WTC11 (cell line): ENCODE measurements at regions not wholly inside any gene's neighbourhood (a gene's known extent, or its start where the extent isn't known, plus 50 kb on each side); places are given as distances from the start of the nearest gene placed in this dataset.

Experiments used
- ATAC-seq: fragments of 200-7000 bp; cut with Tn5 transposase; 2 replicates; pipeline ENCODE4 v1.10.0; 2021; ENCODE audit warnings: mild to moderate bottlenecking, moderate library complexity
- CTCF ChIA-PET: fragments of 300-600 bp; sonication (Branson Sonifier 250); formaldehyde crosslinking; loops from one replicate; lab custom pipeline; 2021; ENCODE audit warnings: antibody characterized with exemption; lab: Charles Lee
- POLR2A ChIA-PET: fragments of 350-600 bp; sonication (Branson Sonifier 250); formaldehyde crosslinking; loops from one replicate; lab custom pipeline; 2021; ENCODE audit warnings: antibody characterized with exemption; lab: Charles Lee
- DNase-seq: peaks from one replicate; pipeline ENCODE4 v3.0.0; 2021; ENCODE audit warnings: low spot score
- H3K27ac Mint-ChIP-seq: 2 replicates; pipeline ENCODE4 v1.8.0; 2021; ENCODE audit warnings: mixed read lengths
- H3K27me3 Mint-ChIP-seq: 2 replicates; pipeline ENCODE4 v1.8.0; 2021; ENCODE audit warnings: low read depth, mild to moderate bottlenecking, moderate library complexity, mixed read lengths
- H3K36me3 Mint-ChIP-seq: 2 replicates; pipeline ENCODE4 v1.8.0; 2021; ENCODE audit warnings: mixed read lengths
- H3K4me1 Mint-ChIP-seq: 2 replicates; pipeline ENCODE4 v1.8.0; 2022; ENCODE audit warnings: mixed read lengths
- H3K4me3 Mint-ChIP-seq: 2 replicates; pipeline ENCODE4 v1.8.0; 2021; ENCODE audit warnings: mild to moderate bottlenecking, moderate library complexity, mixed read lengths
- H3K9me3 Mint-ChIP-seq: 2 replicates; pipeline ENCODE4 v1.8.0; 2021; ENCODE audit warnings: mixed read lengths
- AR ChIP-seq: fragments of 250-450 bp; sonication (Bioruptor Pico); IDR thresholded peaks from 2 replicates; pipeline ENCODE4 v1.9.0; 2021; ENCODE audit warnings: mild to moderate bottlenecking
- ATF6 ChIP-seq: sonication (generic); formaldehyde crosslinking; IDR thresholded peaks from 2 replicates; pipeline ENCODE4 v1.8.1; 2023; ENCODE audit warnings: mild to moderate bottlenecking, missing genetic modification reagents
- CBFB ChIP-seq: sonication (generic); formaldehyde crosslinking; IDR thresholded peaks from 2 replicates; pipeline ENCODE4 v1.8.1; 2022; ENCODE audit warnings: mild to moderate bottlenecking, low read depth, missing genetic modification reagents
- CTCF ChIP-seq: fragments of 200-600 bp; IDR thresholded peaks from 2 replicates; pipeline ENCODE4 v1.8.0; 2022; ENCODE audit warnings: antibody characterized with exemption
- E2F1 ChIP-seq: sonication (generic); formaldehyde crosslinking; IDR thresholded peaks from 2 replicates; pipeline ENCODE4 v1.8.0; 2022; ENCODE audit warnings: mild to moderate bottlenecking, missing genetic modification reagents
- ETV6 ChIP-seq: sonication (generic); formaldehyde crosslinking; IDR thresholded peaks from 2 replicates; pipeline ENCODE4 v1.8.1; 2022; ENCODE audit warnings: mild to moderate bottlenecking, missing genetic modification reagents
- GRHL2 ChIP-seq: fragments of 250-450 bp; sonication (Bioruptor Pico); IDR thresholded peaks from 2 replicates; pipeline ENCODE4 v1.8.0; 2022; ENCODE audit warnings: mild to moderate bottlenecking, moderate library complexity; ENCODE audit not compliant: insufficient replicate concordance, severe bottlenecking
- NFYB ChIP-seq: sonication (generic); formaldehyde crosslinking; conservative IDR thresholded peaks from 2 replicates; pipeline ENCODE4 v1.8.0; 2022; ENCODE audit warnings: low read depth, missing genetic modification reagents
- PRRX2 ChIP-seq: fragments of 250-450 bp; sonication (Bioruptor Pico); IDR thresholded peaks from 2 replicates; pipeline ENCODE4 v1.8.0; 2021; ENCODE audit warnings: mild to moderate bottlenecking
- RORB ChIP-seq: fragments of 250-450 bp; sonication (Bioruptor Pico); IDR thresholded peaks from 2 replicates; pipeline ENCODE4 v1.9.0; 2021; ENCODE audit warnings: mild to moderate bottlenecking
- SMAD4 ChIP-seq: sonication (generic); formaldehyde crosslinking; IDR thresholded peaks from 2 replicates; pipeline ENCODE4 v1.8.0; 2022; ENCODE audit warnings: mild to moderate bottlenecking, missing genetic modification reagents
- SP1 ChIP-seq: sonication (generic); formaldehyde crosslinking; conservative IDR thresholded peaks from 2 replicates; pipeline ENCODE4 v1.8.1; 2022; ENCODE audit warnings: missing genetic modification reagents
- TCF7 ChIP-seq: sonication (generic); formaldehyde crosslinking; IDR thresholded peaks from 2 replicates; pipeline ENCODE4 v1.8.0; 2022; ENCODE audit warnings: mild to moderate bottlenecking, low read depth, missing genetic modification reagents, moderate library complexity
- ZBTB21 ChIP-seq: sonication (generic); formaldehyde crosslinking; IDR thresholded peaks from 2 replicates; pipeline ENCODE4 v1.8.1; 2023; ENCODE audit warnings: mild to moderate bottlenecking, missing genetic modification reagents, borderline replicate concordance
- ZMAT4 ChIP-seq: fragments of 250-450 bp; sonication (Bioruptor Pico); IDR thresholded peaks from 2 replicates; pipeline ENCODE4 v1.9.0; 2021; ENCODE audit warnings: mild to moderate bottlenecking
- ZNF121 ChIP-seq: sonication (generic); formaldehyde crosslinking; IDR thresholded peaks from 2 replicates; pipeline ENCODE4 v1.8.0; 2023; ENCODE audit warnings: missing genetic modification reagents
- ZNF281 ChIP-seq: sonication (generic); formaldehyde crosslinking; IDR thresholded peaks from 2 replicates; pipeline ENCODE4 v1.8.0; 2023; ENCODE audit warnings: mild to moderate bottlenecking, missing genetic modification reagents
- ZNF425 ChIP-seq: fragments of 250-450 bp; sonication (Bioruptor Pico); conservative IDR thresholded peaks from 2 replicates; pipeline ENCODE4 v1.9.0; 2021; ENCODE audit warnings: mild to moderate bottlenecking
- ZNF532 ChIP-seq: fragments of 250-450 bp; sonication (Bioruptor Pico); IDR thresholded peaks from 2 replicates; pipeline ENCODE4 v1.9.0; 2021; ENCODE audit warnings: mild to moderate bottlenecking, borderline replicate concordance

GRCh38 chr22:48855013-48855412, 972.7 kb downstream of the BRD1 start:
- CTCF ChIA-PET: no interaction called here
- TF ChIP-seq ZNF532 (CRISPR knock-in tag): no peak
- TF ChIP-seq TCF7 (CRISPR knock-in tag): no peak
- no peak for TF ChIP-seq NFYB (CRISPR knock-in tag)
- no peak for TF ChIP-seq E2F1 (CRISPR knock-in tag)
- TF ChIP-seq CTCF: no peak
- TF ChIP-seq SMAD4 (CRISPR knock-in tag): no peak
- no peak for TF ChIP-seq CBFB (CRISPR knock-in tag)
- no peak for TF ChIP-seq AR (CRISPR knock-in tag)
- no peak for TF ChIP-seq PRRX2 (CRISPR knock-in tag)
- TF ChIP-seq ATF6 (CRISPR knock-in tag): no peak
- TF ChIP-seq GRHL2 (CRISPR knock-in tag): no peak
- TF ChIP-seq ETV6 (CRISPR knock-in tag): no peak
- no peak for TF ChIP-seq ZNF281 (CRISPR knock-in tag)
- no peak for TF ChIP-seq ZNF121 (CRISPR knock-in tag)
- no peak for TF ChIP-seq ZBTB21
- no peak for TF ChIP-seq SP1 (CRISPR knock-in tag)
- no peak for TF ChIP-seq ZMAT4 (CRISPR knock-in tag)
- no peak for TF ChIP-seq ZNF425 (CRISPR knock-in tag)
- TF ChIP-seq RORB (CRISPR knock-in tag): no peak
- no peaks in the 10 kb centered on the region for H3K36me3 Mint-ChIP-seq
- POLR2A ChIA-PET: no interaction called here
- H3K27ac Mint-ChIP-seq: no peak overlapping the region
- H3K27me3 Mint-ChIP-seq: no peaks in the 10 kb centered on the region; the same call in 1 of the 2 replicates
- peaks cover 30% of the 10 kb centered on the region for H3K9me3 Mint-ChIP-seq
- DNase-seq: no peak
- H3K4me1 Mint-ChIP-seq: no peaks in the 10 kb centered on the region
- H3K4me3 Mint-ChIP-seq: no peak overlapping the region
- ATAC-seq: no peak
